Kidney glomerular epithelial cell (primary cell): ENCODE measurements at regions not wholly inside any gene's neighbourhood (a gene's known extent, or its start where the extent isn't known, plus 50 kb on each side); places are given as distances from the start of the nearest gene placed in this dataset.
"Not testable (repeated sequence)": the region's sequence is repeated elsewhere in the genome, so short reads cannot be mapped to it uniquely, and the experiment has no call there.

ENCODE experiments used
- DNase-seq: peaks from one replicate; lab custom pipeline; 2025; lab: John Stamatoyannopoulos, UW

GRCh38 chr7:23887660-23888059, 177.6 kb downstream of the STK31 start:
- DNase-seq, result no peak

- no peak for DNase-seq
Observed at GRCh38 chr7:23888958-23889357, 178.9 kb downstream of the STK31 start.

GRCh38 chr7:23889566-23889965, 179.5 kb downstream of the STK31 start:
- no peak for DNase-seq

GRCh38 chr7:23892019-23892418, 182.0 kb downstream of the STK31 start:
- no peak for DNase-seq

GRCh38 chr7:23893176-23893941, 183.3 kb downstream of the STK31 start:
- DNase-seq, result no peak

- DNase-seq, result no peak
Observed at GRCh38 chr7:23893942-23894891, 184.2 kb downstream of the STK31 start.

GRCh38 chr7:23894892-23895569, 185.0 kb downstream of the STK31 start:
- no peak for DNase-seq

- no peak for DNase-seq
Observed at GRCh38 chr7:23895666-23896096, 185.7 kb downstream of the STK31 start.

- no peak for DNase-seq
Observed at GRCh38 chr7:23898619-23899018, 188.6 kb downstream of the STK31 start.

- DNase-seq, result not testable (repeated sequence)
Observed at GRCh38 chr7:23904901-23905300, 194.9 kb downstream of the STK31 start.

- no peak for DNase-seq
Observed at GRCh38 chr7:23907012-23907411, 197.0 kb downstream of the STK31 start.

GRCh38 chr7:23909426-23909825, 199.4 kb downstream of the STK31 start:
- DNase-seq, result no peak

GRCh38 chr7:23912065-23912464, 202.0 kb downstream of the STK31 start:
- DNase-seq, result no peak

- DNase-seq, result no peak
Observed at GRCh38 chr7:23913016-23913415, 203.0 kb downstream of the STK31 start.

- no peak for DNase-seq
Observed at GRCh38 chr7:23915236-23915635, 205.2 kb downstream of the STK31 start.

- DNase-seq, result no peak
Observed at GRCh38 chr7:23918286-23918685, 208.3 kb downstream of the STK31 start.

GRCh38 chr7:23918856-23919255, 208.8 kb downstream of the STK31 start:
- DNase-seq, result no peak

GRCh38 chr7:23925088-23925487, 215.1 kb downstream of the STK31 start:
- DNase-seq, result no peak

- no peak for DNase-seq
Observed at GRCh38 chr7:23927709-23928417, 217.8 kb downstream of the STK31 start.

- DNase-seq, result no peak
Observed at GRCh38 chr7:23928418-23928775, 218.4 kb downstream of the STK31 start.

- DNase-seq, result no peak
Observed at GRCh38 chr7:23930312-23930711, 220.3 kb downstream of the STK31 start.

- no peak for DNase-seq
Observed at GRCh38 chr7:23931633-23932032, 221.6 kb downstream of the STK31 start.
